ENCODE measurements at regions not wholly inside any gene's neighbourhood (a gene's known extent, or its start where the extent isn't known, plus 50 kb on each side); places are given as distances from the start of the nearest gene placed in this dataset.

GRCh38 chr12:89781156-89781555 is 72.5 kb upstream of the ATP2B1 start (continued):
- TF ChIP-seq ZBTB40 (IDR thresholded peaks at IDR 0.05; ENCODE audit: borderline replicate concordance) (no peak), WRNIP1 (IDR thresholded peaks at IDR 0.05; ENCODE audit: borderline replicate concordance, low read depth, low read length) (no peak), NFIC (IDR thresholded peaks at IDR 0.05; ENCODE audit: low read depth, low read length) (no peak), MAX (IDR thresholded peaks at IDR 0.05; ENCODE audit: low read depth, low read length) (no peak), IKZF1 (conservative IDR thresholded peaks at IDR 0.05) (no peak), CBX5 (IDR thresholded peaks at IDR 0.05; ENCODE audit: low read depth) (no peak)
- TF ChIP-seq, protein P1, sequence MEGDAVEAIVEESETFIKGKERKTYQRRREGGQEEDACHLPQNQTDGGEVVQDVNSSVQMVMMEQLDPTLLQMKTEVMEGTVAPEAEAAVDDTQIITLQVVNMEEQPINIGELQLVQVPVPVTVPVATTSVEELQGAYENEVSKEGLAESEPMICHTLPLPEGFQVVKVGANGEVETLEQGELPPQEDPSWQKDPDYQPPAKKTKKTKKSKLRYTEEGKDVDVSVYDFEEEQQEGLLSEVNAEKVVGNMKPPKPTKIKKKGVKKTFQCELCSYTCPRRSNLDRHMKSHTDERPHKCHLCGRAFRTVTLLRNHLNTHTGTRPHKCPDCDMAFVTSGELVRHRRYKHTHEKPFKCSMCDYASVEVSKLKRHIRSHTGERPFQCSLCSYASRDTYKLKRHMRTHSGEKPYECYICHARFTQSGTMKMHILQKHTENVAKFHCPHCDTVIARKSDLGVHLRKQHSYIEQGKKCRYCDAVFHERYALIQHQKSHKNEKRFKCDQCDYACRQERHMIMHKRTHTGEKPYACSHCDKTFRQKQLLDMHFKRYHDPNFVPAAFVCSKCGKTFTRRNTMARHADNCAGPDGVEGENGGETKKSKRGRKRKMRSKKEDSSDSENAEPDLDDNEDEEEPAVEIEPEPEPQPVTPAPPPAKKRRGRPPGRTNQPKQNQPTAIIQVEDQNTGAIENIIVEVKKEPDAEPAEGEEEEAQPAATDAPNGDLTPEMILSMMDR (IDR thresholded peaks at IDR 0.05 in 2 of 3, conservative IDR thresholded peaks at IDR 0.05 in 1 of 3; ENCODE audit: control insufficient read depth in 2 of 3, extremely low read depth in 1 of 3, insufficient read depth in 1 of 3, low read depth in 3 of 3, low read length in 3 of 3), result no peak

Measured in GM12878 (cell line).